Stomach (tissue), 8 donors: ENCODE measurements at regions not wholly inside any gene's neighbourhood (a gene's known extent, or its start where the extent isn't known, plus 50 kb on each side); places are given as distances from the start of the nearest gene placed in this dataset.

Experiments used
- DNase-seq, 2 donors: peaks; one replicate each; pipeline versions ENCODE4 v3.0.0 to v3.0.0-alpha.2; 2013 to 2019
- H3K27ac ChIP-seq, 5 donors: fragments of 200-600 bp in 4 of 5; sonication (generic) in 4 of 5; one replicate each; pipeline ENCODE4 v1.5.1; 2013 to 2019; ENCODE audit warnings: mild to moderate bottlenecking in 1 of 5, moderate library complexity in 1 of 5
- H3K27me3 ChIP-seq, 3 donors: fragments of 200-600 bp; sonication (generic); one replicate each; pipeline ENCODE4 v1.5.1; 2017 to 2019; ENCODE audit warnings: mixed run types in 1 of 3
- H3K36me3 ChIP-seq, 4 donors: fragments of 200-600 bp; sonication (generic); 1 replicate in 3 of 4; 2 replicates in 1 of 4; pipeline ENCODE4 v1.5.1; 2016 to 2019
- H3K4me1 ChIP-seq, 4 donors: fragments of 200-600 bp; sonication (generic); one replicate each; pipeline ENCODE4 v1.5.1; 2016 to 2019
- H3K4me3 ChIP-seq, 4 donors: fragments of 200-600 bp; sonication (generic) in 3 of 4; one replicate each; pipeline ENCODE4 v1.5.1; 2016 to 2019; ENCODE audit warnings: mild to moderate bottlenecking in 1 of 4
- H3K9me3 ChIP-seq, 4 donors: fragments of 200-600 bp; sonication (generic); one replicate each; pipeline ENCODE4 v1.5.1; 2016 to 2019
- CTCF ChIP-seq, 7 experiments: fragments of 450-650 bp in 4 of 7; fragments of 200-600 bp in 3 of 7; sonication (generic) in 3 of 7; IDR thresholded peaks; one replicate each; pipeline ENCODE4 v1.5.1; 2016 to 2019; ENCODE audit warnings: antibody characterized with exemption in 7 of 7, control low read depth in 2 of 7, mild to moderate bottlenecking in 1 of 7
- EP300 ChIP-seq: sonication (generic); formaldehyde crosslinking; IDR thresholded peaks from one replicate; pipeline ENCODE4 v1.6.1; 2017; ENCODE audit warnings: antibody characterized with exemption
- POLR2A ChIP-seq, 4 donors: fragments of 450-650 bp; IDR thresholded peaks; one replicate each; pipeline ENCODE4 v1.6.1; 2016; ENCODE audit warnings: antibody characterized with exemption in 4 of 4, control low read depth in 2 of 4, mild to moderate bottlenecking in 1 of 4, moderate library complexity in 1 of 4
- POLR2AphosphoS5 ChIP-seq, 3 donors: sonication (generic); formaldehyde crosslinking; IDR thresholded peaks; one replicate each; pipeline ENCODE4 v1.6.1; 2016; ENCODE audit warnings: antibody characterized with exemption in 3 of 3
- WGBS, 5 donors: extraction: QIAGEN DNeasy Blood & Tissue Kit in 3 of 5; methylation state at CpG; one replicate each; pipeline versions ENCODE4 v1.1.5 to v1.1.7; 2013 to 2018; 5-methylcytosine and 5-hydroxymethylcytosine counted together
- intact Hi-C: fragments of 100-400 bp; cut with DNase I; formaldehyde crosslinking; loops from one replicate; pipeline ENCODE4 v1.15.1; 2023; ENCODE audit warnings: low total_unique reads
- donor health status: healthy with polysubstance abuse.
- donor health status: Bipolar disorder and iron deficiency.
- donor health status: healthy.

- intact Hi-C loops, result no loop called here
- no peak overlapping the region for H3K4me3 ChIP-seq
- no peaks in the 10 kb centered on the region for H3K36me3 ChIP-seq
- 48 to 69% (median 62%) methylated on average over 1 of the region's 1 CpG for WGBS, 5 donors
- no peak for DNase-seq
- no peak overlapping the region for H3K27ac ChIP-seq
- H3K9me3 ChIP-seq, result peaks cover 0 to 5% (median 0%) of the 10 kb centered on the region in 4 donors
- no peak for TF ChIP-seq POLR2A (IDR thresholded peaks at IDR 0.05)
- TF ChIP-seq EP300, result no peak
- TF ChIP-seq POLR2AphosphoS5 (IDR thresholded peaks at IDR 0.05), result no peak
- no peak for TF ChIP-seq CTCF (IDR thresholded peaks at IDR 0.05)
- H3K27me3 ChIP-seq, result no peaks in the 10 kb centered on the region
- H3K4me1 ChIP-seq, result no peaks in the 10 kb centered on the region
These were observed 875.7 kb upstream of the USP15 start for GRCh38 chr12:61384511-61384910.

- Histone ChIP-seq H3K27me3 (no peaks in the 10 kb centered on the region), H3K27ac (no peak overlapping the region), H3K4me3 (no peak overlapping the region), H3K36me3 (no peaks in the 10 kb centered on the region), H3K9me3 (peaks cover 0 to 5% (median 0%) of the 10 kb centered on the region in 4 donors), H3K4me1 (no peaks in the 10 kb centered on the region)
- TF ChIP-seq CTCF (IDR thresholded peaks at IDR 0.05), result no peak
- no peak for TF ChIP-seq POLR2AphosphoS5 (IDR thresholded peaks at IDR 0.05)
- no peak for TF ChIP-seq EP300
- no peak for TF ChIP-seq POLR2A (IDR thresholded peaks at IDR 0.05)
- intact Hi-C loops, result no loop called here
- no peak for DNase-seq
These were observed 874.4 kb upstream of the USP15 start for GRCh38 chr12:61385771-61386170.

- no peaks in the 10 kb centered on the region for H3K4me1 ChIP-seq
- intact Hi-C loops, result no loop called here
- H3K9me3 ChIP-seq, result no peaks in the 10 kb centered on the region
- no peaks in the 10 kb centered on the region for H3K36me3 ChIP-seq
- H3K27me3 ChIP-seq, result no peaks in the 10 kb centered on the region
- no peak for TF ChIP-seq POLR2AphosphoS5 (IDR thresholded peaks at IDR 0.05)
- no peak for TF ChIP-seq EP300
- TF ChIP-seq CTCF (IDR thresholded peaks at IDR 0.05), result no peak
- no peak for TF ChIP-seq POLR2A (IDR thresholded peaks at IDR 0.05)
- no peak for DNase-seq
- no peak overlapping the region for H3K4me3 ChIP-seq
- no peak overlapping the region for H3K27ac ChIP-seq
These were observed 862.5 kb upstream of the USP15 start for GRCh38 chr12:61397668-61398067.

GRCh38 chr12:61412201-61412600, 848.0 kb upstream of the USP15 start:
- no peak for DNase-seq
- Histone ChIP-seq H3K27ac (no peak overlapping the region), H3K9me3 (no peaks in the 10 kb centered on the region), H3K4me1 (no peaks in the 10 kb centered on the region), H3K27me3 (no peaks in the 10 kb centered on the region), H3K4me3 (no peak overlapping the region), H3K36me3 (no peaks in the 10 kb centered on the region)
- TF ChIP-seq EP300 (no peak), CTCF (IDR thresholded peaks at IDR 0.05) (no peak), POLR2AphosphoS5 (IDR thresholded peaks at IDR 0.05) (no peak), POLR2A (IDR thresholded peaks at IDR 0.05) (no peak)
- intact Hi-C loops, result no loop called here
- 48 to 62% (median 51%) methylated on average over 2 of the region's 2 CpGs for WGBS, 5 donors

GRCh38 chr12:61414470-61414869, 845.7 kb upstream of the USP15 start:
- no peaks in the 10 kb centered on the region for H3K36me3 ChIP-seq
- no peaks in the 10 kb centered on the region for H3K4me1 ChIP-seq
- H3K4me3 ChIP-seq, result no peak overlapping the region
- intact Hi-C loops, result no loop called here
- no peak for DNase-seq
- H3K9me3 ChIP-seq, result no peaks in the 10 kb centered on the region
- no peak for TF ChIP-seq POLR2AphosphoS5 (IDR thresholded peaks at IDR 0.05)
- no peak for TF ChIP-seq EP300
- no peak for TF ChIP-seq CTCF (IDR thresholded peaks at IDR 0.05)
- no peak for TF ChIP-seq POLR2A (IDR thresholded peaks at IDR 0.05)
- H3K27me3 ChIP-seq, result no peaks in the 10 kb centered on the region
- H3K27ac ChIP-seq, result no peak overlapping the region
